OCI-LY7 (cell line): ENCODE measurements at regions not wholly inside any gene's neighbourhood (a gene's known extent, or its start where the extent isn't known, plus 50 kb on each side); places are given as distances from the start of the nearest gene placed in this dataset.

Experiments used
- BruUV-seq: library from RNA; stranded (reverse); fragments of 400-500 nt; replicated peaks from 2 replicates; lab custom pipeline; 2021; lab: Mats Ljungman, UMichigan
- CTCF ChIA-PET: fragments of 300-600 bp; sonication (Branson Sonifier 250); formaldehyde crosslinking; loops from one replicate; lab custom pipeline; 2022; ENCODE audit warnings: antibody characterized with exemption; ENCODE audit not compliant: unreplicated experiment; lab: Charles Lee
- POLR2A ChIA-PET: fragments of 300-600 bp; sonication (Branson Sonifier 250); formaldehyde crosslinking; loops from one replicate; lab custom pipeline; 2022; ENCODE audit warnings: antibody characterized with exemption; lab: Charles Lee
- DNase-seq: peaks from one replicate; pipeline ENCODE4 v3.0.0-alpha.2; 2015; ENCODE audit warnings: low spot score
- H2AFZ ChIP-seq: fragments of 200-600 bp; sonication (generic), shearing (Covaris generic); 2 replicates; pipeline ENCODE4 v1.6.1; 2014; ENCODE audit warnings: mild to moderate bottlenecking, antibody characterized with exemption, low read length, moderate library complexity
- H3K27ac ChIP-seq: fragments of 200-600 bp; sonication (generic); 2 replicates; pipeline ENCODE4 v1.5.1; 2014; ENCODE audit warnings: mixed run types, low read depth, mild to moderate bottlenecking, moderate library complexity, low read length, inconsistent platforms; ENCODE audit not compliant: poor library complexity, severe bottlenecking
- H3K36me3 ChIP-seq: fragments of 200-600 bp; sonication (generic); 2 replicates; pipeline ENCODE4 v1.6.1; 2014; ENCODE audit warnings: mild to moderate bottlenecking, antibody characterized with exemption, low read length, moderate library complexity, mixed read lengths; ENCODE audit not compliant: insufficient read depth
- H3K4me1 ChIP-seq: fragments of 200-600 bp; sonication (generic); 2 replicates; pipeline ENCODE4 v1.5.1; 2014; ENCODE audit warnings: mild to moderate bottlenecking, low read length; ENCODE audit not compliant: insufficient read depth, poor library complexity, severe bottlenecking
- H3K4me2 ChIP-seq: fragments of 200-600 bp; sonication (generic); 2 replicates; pipeline ENCODE4 v1.6.1; 2014; ENCODE audit warnings: mild to moderate bottlenecking, low read length
- H3K4me3 ChIP-seq: fragments of 200-600 bp; sonication (generic); 2 replicates; pipeline ENCODE4 v1.5.1; 2014; ENCODE audit warnings: mild to moderate bottlenecking, low read depth, low read length; ENCODE audit not compliant: poor library complexity, severe bottlenecking
- H3K79me2 ChIP-seq: fragments of 200-600 bp; sonication (generic); 2 replicates; pipeline ENCODE4 v1.6.1; 2016; ENCODE audit warnings: low read depth, mild to moderate bottlenecking, low read length, moderate library complexity, mixed read lengths; ENCODE audit not compliant: insufficient read depth
- H3K9me2 ChIP-seq: fragments of 200-600 bp; sonication (generic); 2 replicates; pipeline ENCODE4 v1.6.1; 2016; ENCODE audit warnings: mild to moderate bottlenecking, low read length, mixed read lengths; ENCODE audit not compliant: insufficient read depth
- H3K9me3 ChIP-seq: fragments of 200-600 bp; sonication (generic); 2 replicates; pipeline ENCODE4 v1.6.1; 2014; ENCODE audit warnings: mild to moderate bottlenecking, mixed run types, low read length, mixed read lengths
- H4K20me1 ChIP-seq: fragments of 200-600 bp; sonication (generic); 2 replicates; pipeline ENCODE4 v1.6.1; 2014; ENCODE audit warnings: mild to moderate bottlenecking, antibody characterized with exemption, low read length, moderate library complexity, mixed read lengths; ENCODE audit not compliant: insufficient read depth
- EZH2phosphoT487 ChIP-seq: fragments of 200-600 bp; sonication (generic); IDR thresholded peaks from 2 replicates; pipeline ENCODE4 v1.6.1; 2018; ENCODE audit warnings: low read depth, borderline replicate concordance, mild to moderate bottlenecking, mixed run types, antibody characterized with exemption, low read length, moderate library complexity, mixed read lengths
- intact Hi-C: fragments of 100-400 bp; cut with micrococcal nuclease; formaldehyde crosslinking; loops from one replicate; pipeline ENCODE4 v1.10.0; 2022; ENCODE audit not compliant: unreplicated experiment
- TF ChIP-seq, protein P1 (sequence below): fragments of 200-600 bp; sonication (generic); conservative IDR thresholded peaks from 2 replicates; pipeline ENCODE4 v1.5.1; 2014; ENCODE audit warnings: mild to moderate bottlenecking, antibody characterized with exemption, low read length, moderate library complexity, mixed read lengths

DNA sequence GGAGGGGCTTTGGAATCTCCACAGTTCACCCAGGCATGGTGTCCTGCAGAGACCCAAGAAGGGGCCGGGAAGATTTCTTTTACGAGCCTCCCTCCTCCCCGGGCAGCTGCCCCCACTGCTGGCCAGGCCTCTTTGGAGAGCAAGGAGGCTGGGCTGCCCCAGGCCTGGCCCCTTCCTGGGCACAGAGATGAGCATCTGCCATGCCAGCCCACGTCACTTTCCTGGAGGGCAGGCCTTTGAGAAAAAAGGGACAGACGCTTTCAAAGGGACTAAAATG lies 60.5 kb upstream of the FGF3 start:
- Histone ChIP-seq H3K4me2 (no peak overlapping the region), H3K4me3 (no peak overlapping the region), H3K4me1 (no peaks in the 10 kb centered on the region), H2AFZ (no peak overlapping the region), H3K9me3 (no peaks in the 10 kb centered on the region), H4K20me1 (no peaks in the 10 kb centered on the region), H3K79me2 (no peaks in the 10 kb centered on the region), H3K36me3 (no peaks in the 10 kb centered on the region), H3K27ac (no peak overlapping the region), H3K9me2 (no peaks in the 10 kb centered on the region)
- POLR2A ChIA-PET: no interaction called here
- DNase-seq: no peak
- intact Hi-C loops: loop anchor here (10.0 kb wide), 1 partner anchor 165 kb away; no protein-coding TSS in a partner anchor
- CTCF ChIA-PET: no interaction called here
- TF ChIP-seq, protein P1, sequence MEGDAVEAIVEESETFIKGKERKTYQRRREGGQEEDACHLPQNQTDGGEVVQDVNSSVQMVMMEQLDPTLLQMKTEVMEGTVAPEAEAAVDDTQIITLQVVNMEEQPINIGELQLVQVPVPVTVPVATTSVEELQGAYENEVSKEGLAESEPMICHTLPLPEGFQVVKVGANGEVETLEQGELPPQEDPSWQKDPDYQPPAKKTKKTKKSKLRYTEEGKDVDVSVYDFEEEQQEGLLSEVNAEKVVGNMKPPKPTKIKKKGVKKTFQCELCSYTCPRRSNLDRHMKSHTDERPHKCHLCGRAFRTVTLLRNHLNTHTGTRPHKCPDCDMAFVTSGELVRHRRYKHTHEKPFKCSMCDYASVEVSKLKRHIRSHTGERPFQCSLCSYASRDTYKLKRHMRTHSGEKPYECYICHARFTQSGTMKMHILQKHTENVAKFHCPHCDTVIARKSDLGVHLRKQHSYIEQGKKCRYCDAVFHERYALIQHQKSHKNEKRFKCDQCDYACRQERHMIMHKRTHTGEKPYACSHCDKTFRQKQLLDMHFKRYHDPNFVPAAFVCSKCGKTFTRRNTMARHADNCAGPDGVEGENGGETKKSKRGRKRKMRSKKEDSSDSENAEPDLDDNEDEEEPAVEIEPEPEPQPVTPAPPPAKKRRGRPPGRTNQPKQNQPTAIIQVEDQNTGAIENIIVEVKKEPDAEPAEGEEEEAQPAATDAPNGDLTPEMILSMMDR: no peak
- no peak for TF ChIP-seq EZH2phosphoT487
- no TSS peak for BruUV-seq

DNA sequence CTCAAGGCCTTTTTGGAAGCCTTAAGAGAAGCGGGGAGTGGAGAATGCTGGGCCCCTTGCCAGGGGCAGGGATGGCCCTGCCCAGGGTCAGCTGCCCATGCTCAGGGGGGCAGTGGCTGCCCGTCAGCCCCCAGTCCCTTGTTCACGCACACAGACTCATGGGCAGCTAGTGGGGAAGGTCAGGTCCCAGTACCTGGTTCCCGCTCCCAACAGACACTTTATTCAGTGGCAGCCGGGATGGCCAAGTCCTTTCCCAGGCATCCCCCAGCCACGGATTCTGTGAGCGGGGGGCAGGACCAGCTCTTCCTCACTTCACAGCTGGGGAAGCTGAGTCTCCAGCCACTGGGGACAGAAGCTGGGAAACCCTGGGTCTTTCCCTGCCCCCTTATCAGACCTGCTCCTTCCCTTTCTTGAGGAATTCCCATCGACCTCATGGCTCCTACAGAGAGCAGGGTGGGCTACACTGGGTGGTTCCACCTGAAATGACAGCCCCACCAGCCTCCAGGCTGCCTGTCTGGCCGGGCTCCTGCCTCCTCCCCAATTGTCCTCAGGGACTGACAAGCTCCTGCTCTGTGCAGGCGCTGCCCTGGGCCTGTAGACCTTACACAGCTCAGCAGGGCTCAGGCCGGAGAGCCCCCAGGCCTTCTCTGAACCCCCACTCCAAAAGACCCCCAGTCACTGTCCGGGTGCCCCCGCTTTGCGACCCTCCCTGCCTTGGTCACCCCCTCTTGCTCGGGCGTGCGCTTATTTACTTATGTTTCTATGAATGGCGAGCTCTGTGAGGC lies 61.0 kb upstream of the FGF3 start:
- ChIA-PET POLR2A (no interaction called here), CTCF (no interaction called here)
- Histone ChIP-seq H3K36me3 (no peaks in the 10 kb centered on the region), H3K4me2 (no peak overlapping the region), H3K4me1 (no peaks in the 10 kb centered on the region), H3K9me2 (no peaks in the 10 kb centered on the region), H3K9me3 (no peaks in the 10 kb centered on the region), H3K27ac (no peak overlapping the region), H2AFZ (no peak overlapping the region), H4K20me1 (no peaks in the 10 kb centered on the region), H3K4me3 (no peak overlapping the region), H3K79me2 (no peaks in the 10 kb centered on the region)
- TF ChIP-seq EZH2phosphoT487: no peak
- TF ChIP-seq, protein P1: no peak
- intact Hi-C loops: loop anchor here (10.0 kb wide), 1 partner anchor 165 kb away; no protein-coding TSS in a partner anchor
- BruUV-seq: no TSS peak
- DNase-seq: no peak

DNA sequence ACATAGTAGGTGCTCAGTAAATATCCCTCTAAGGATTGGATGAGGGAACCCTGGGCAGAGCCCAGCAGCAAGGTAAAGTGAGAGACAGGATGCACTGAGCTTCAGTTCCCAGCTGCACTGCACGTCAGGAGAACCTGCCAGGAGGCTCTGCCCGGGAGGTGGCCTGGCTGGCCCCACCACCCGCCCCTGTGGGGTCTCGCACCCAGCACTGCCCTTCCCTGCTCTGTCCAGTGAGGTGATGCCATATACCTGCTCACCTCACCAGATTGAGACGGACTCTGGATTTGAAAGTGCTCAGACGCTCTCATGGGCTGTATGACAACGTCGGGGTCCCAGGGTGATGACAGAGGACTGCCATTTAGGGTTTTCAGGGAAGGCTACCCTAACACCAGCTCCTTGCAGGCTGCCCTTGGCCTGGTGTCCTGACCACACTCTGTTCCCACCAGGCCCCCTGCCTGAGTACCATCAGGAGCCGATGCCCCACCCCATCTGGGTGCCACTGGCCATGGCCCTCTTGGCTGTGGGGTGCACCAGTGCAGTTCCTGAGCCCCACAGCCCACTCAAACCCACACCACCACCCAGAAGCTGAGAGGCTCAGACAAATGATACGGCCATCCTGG lies 61.7 kb upstream of the FGF3 start:
- Histone ChIP-seq H2AFZ (no peak overlapping the region), H3K27ac (no peak overlapping the region), H3K36me3 (no peaks in the 10 kb centered on the region), H3K4me3 (no peak overlapping the region), H3K9me3 (no peaks in the 10 kb centered on the region), H4K20me1 (no peaks in the 10 kb centered on the region), H3K79me2 (no peaks in the 10 kb centered on the region), H3K9me2 (no peaks in the 10 kb centered on the region), H3K4me2 (no peak overlapping the region), H3K4me1 (no peaks in the 10 kb centered on the region)
- ChIA-PET CTCF (no interaction called here), POLR2A (no interaction called here)
- TF ChIP-seq, protein P1: no peak
- no peak for TF ChIP-seq EZH2phosphoT487
- no peak for DNase-seq
- intact Hi-C loops: loop anchor here (10.0 kb wide), 1 partner anchor 166 kb away; no protein-coding TSS in a partner anchor
- no TSS peak for BruUV-seq
